ENCODE measurements at regions not wholly inside any gene's neighbourhood (a gene's known extent, or its start where the extent isn't known, plus 50 kb on each side); places are given as distances from the start of the nearest gene placed in this dataset.

DNA sequence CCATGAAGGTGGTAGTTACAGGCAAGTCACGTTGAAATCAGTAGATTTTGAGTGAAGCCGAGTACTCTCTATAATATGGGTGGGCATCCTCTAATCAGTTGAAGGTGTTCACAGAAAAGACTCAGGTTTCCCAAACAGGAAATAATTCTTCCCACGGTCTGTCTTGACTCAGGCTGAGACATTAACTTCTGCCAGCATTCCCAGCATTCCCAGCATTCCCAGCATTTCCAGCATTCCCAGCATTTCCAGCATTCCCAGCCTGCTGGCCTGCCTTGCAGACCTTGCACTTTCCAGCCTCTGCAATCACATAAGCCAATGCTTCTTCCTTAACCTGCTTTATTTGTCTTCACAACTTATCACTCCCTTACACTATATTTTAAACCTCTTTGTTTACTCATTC is 542.3 kb upstream of the ROBO2 start:
- TF ChIP-seq, protein P1, sequence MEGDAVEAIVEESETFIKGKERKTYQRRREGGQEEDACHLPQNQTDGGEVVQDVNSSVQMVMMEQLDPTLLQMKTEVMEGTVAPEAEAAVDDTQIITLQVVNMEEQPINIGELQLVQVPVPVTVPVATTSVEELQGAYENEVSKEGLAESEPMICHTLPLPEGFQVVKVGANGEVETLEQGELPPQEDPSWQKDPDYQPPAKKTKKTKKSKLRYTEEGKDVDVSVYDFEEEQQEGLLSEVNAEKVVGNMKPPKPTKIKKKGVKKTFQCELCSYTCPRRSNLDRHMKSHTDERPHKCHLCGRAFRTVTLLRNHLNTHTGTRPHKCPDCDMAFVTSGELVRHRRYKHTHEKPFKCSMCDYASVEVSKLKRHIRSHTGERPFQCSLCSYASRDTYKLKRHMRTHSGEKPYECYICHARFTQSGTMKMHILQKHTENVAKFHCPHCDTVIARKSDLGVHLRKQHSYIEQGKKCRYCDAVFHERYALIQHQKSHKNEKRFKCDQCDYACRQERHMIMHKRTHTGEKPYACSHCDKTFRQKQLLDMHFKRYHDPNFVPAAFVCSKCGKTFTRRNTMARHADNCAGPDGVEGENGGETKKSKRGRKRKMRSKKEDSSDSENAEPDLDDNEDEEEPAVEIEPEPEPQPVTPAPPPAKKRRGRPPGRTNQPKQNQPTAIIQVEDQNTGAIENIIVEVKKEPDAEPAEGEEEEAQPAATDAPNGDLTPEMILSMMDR (IDR thresholded peaks at IDR 0.05) = no peak
- no peak for TF ChIP-seq POLR2A (IDR thresholded peaks at IDR 0.05; ENCODE audit: low read depth)

Measured in esophagus muscularis mucosa (tissue), 3 donors.